Left ventricle myocardium inferior (tissue), 1 donor: ENCODE measurements at regions not wholly inside any gene's neighbourhood (a gene's known extent, or its start where the extent isn't known, plus 50 kb on each side); places are given as distances from the start of the nearest gene placed in this dataset.
A peak's percentile ranks its signal among the peaks of the same experiment; 100 is the strongest.

Experiments used
- DNase-seq: peaks from one replicate; pipeline ENCODE4 v3.0.0-alpha.2; 2020
- H3K27ac ChIP-seq: fragments of 200-600 bp; replicated peaks from 2 replicates; pipeline ENCODE4 v1.8.0; 2021
- H3K27me3 ChIP-seq: fragments of 200-600 bp; 2 replicates; pipeline ENCODE4 v1.8.0; 2021; ENCODE audit warnings: low read depth
- H3K36me3 ChIP-seq: fragments of 200-600 bp; 2 replicates; pipeline ENCODE4 v1.8.0; 2021
- H3K4me1 ChIP-seq: fragments of 200-600 bp; 2 replicates; pipeline ENCODE4 v1.8.0; 2021
- H3K4me3 ChIP-seq: fragments of 200-600 bp; 2 replicates; pipeline ENCODE4 v1.8.0; 2021; ENCODE audit warnings: mild to moderate bottlenecking, moderate library complexity
- H3K9me3 ChIP-seq: fragments of 200-600 bp; replicated peaks from 2 replicates; pipeline ENCODE4 v1.8.0; 2021
- intact Hi-C: fragments of 100-400 bp; cut with micrococcal nuclease; formaldehyde crosslinking; loops from one replicate; pipeline ENCODE4 v1.11.0; 2022
- TF ChIP-seq, protein P1 (sequence below): fragments of 200-600 bp; IDR thresholded peaks from 2 replicates; pipeline ENCODE4 v1.8.0; 2021; ENCODE audit warnings: antibody characterized with exemption, mild to moderate bottlenecking, borderline replicate concordance
- donor health status: DM: no; HTN: yes; CAD: no; lungs with severe emphysema.

- Histone ChIP-seq H3K36me3 (no peaks in the 10 kb centered on the region), H3K27ac (no peak overlapping the region), H3K4me3 (no peak overlapping the region), H3K4me1 (no peaks in the 10 kb centered on the region), H3K9me3 (no peaks in the 10 kb centered on the region), H3K27me3 (peaks cover 23% of the 10 kb centered on the region)
- intact Hi-C loops: no loop called here
- DNase-seq: no peak
- TF ChIP-seq, protein P1, sequence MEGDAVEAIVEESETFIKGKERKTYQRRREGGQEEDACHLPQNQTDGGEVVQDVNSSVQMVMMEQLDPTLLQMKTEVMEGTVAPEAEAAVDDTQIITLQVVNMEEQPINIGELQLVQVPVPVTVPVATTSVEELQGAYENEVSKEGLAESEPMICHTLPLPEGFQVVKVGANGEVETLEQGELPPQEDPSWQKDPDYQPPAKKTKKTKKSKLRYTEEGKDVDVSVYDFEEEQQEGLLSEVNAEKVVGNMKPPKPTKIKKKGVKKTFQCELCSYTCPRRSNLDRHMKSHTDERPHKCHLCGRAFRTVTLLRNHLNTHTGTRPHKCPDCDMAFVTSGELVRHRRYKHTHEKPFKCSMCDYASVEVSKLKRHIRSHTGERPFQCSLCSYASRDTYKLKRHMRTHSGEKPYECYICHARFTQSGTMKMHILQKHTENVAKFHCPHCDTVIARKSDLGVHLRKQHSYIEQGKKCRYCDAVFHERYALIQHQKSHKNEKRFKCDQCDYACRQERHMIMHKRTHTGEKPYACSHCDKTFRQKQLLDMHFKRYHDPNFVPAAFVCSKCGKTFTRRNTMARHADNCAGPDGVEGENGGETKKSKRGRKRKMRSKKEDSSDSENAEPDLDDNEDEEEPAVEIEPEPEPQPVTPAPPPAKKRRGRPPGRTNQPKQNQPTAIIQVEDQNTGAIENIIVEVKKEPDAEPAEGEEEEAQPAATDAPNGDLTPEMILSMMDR: no peak
Observed at GRCh38 chr10:8325024-8325980, 270.8 kb downstream of the GATA3 start.

GRCh38 chr10:8326396-8327139, 272.1 kb downstream of the GATA3 start:
- intact Hi-C loops: no loop called here
- no peaks in the 10 kb centered on the region for H3K9me3 ChIP-seq
- TF ChIP-seq, protein P1: no peak
- H3K36me3 ChIP-seq: no peaks in the 10 kb centered on the region
- DNase-seq: no peak
- H3K27me3 ChIP-seq: peaks cover 28% of the 10 kb centered on the region
- H3K27ac ChIP-seq: no peak overlapping the region
- no peak overlapping the region for H3K4me3 ChIP-seq
- H3K4me1 ChIP-seq: no peaks in the 10 kb centered on the region

- intact Hi-C loops: no loop called here
- H3K27ac ChIP-seq: no peak overlapping the region
- DNase-seq: no peak
- H3K36me3 ChIP-seq: no peaks in the 10 kb centered on the region
- peaks cover 1% of the 10 kb centered on the region for H3K4me1 ChIP-seq
- TF ChIP-seq, protein P1: no peak
- H3K27me3 ChIP-seq: peaks cover 29% of the 10 kb centered on the region
- no peaks in the 10 kb centered on the region for H3K9me3 ChIP-seq
- no peak overlapping the region for H3K4me3 ChIP-seq
Observed at GRCh38 chr10:8327140-8327423, 272.6 kb downstream of the GATA3 start.

DNA sequence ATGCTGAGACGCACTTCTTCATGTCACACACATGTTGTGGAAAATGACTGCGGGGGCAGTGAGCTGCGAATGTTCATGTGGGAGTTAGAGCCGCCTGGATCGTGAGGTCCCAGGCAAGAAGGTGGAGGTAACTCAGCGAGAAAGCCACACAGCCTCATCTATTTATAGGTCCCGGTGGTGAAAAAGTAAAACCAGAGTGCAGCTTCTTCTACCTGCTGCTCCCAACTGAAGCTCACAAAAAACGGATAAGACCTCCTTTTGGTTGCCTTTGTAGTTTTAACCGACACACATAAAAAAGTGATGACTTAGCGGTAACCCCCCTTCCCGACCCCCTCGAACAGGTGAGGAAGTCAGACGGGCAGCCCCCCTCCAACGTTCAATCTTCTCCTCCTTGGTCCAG, 276.9 kb downstream of the GATA3 start:
- H3K4me3 ChIP-seq: no peak overlapping the region
- intact Hi-C loops: no loop called here
- H3K27ac ChIP-seq: no peak overlapping the region
- no peaks in the 10 kb centered on the region for H3K9me3 ChIP-seq
- TF ChIP-seq, protein P1: no peak
- peaks cover 64% of the 10 kb centered on the region for H3K27me3 ChIP-seq
- DNase-seq: no peak
- peaks cover 8% of the 10 kb centered on the region for H3K4me1 ChIP-seq
- H3K36me3 ChIP-seq: no peaks in the 10 kb centered on the region

GRCh38 chr10:8331896-8332729, 277.6 kb downstream of the GATA3 start:
- H3K27me3 ChIP-seq: peaks cover 65% of the 10 kb centered on the region
- peak; percentile 18 for DNase-seq
- intact Hi-C loops: no loop called here
- peak overlapping the region; percentile 56 for H3K4me3 ChIP-seq
- TF ChIP-seq, protein P1: no peak
- no peaks in the 10 kb centered on the region for H3K36me3 ChIP-seq
- H3K9me3 ChIP-seq: no peaks in the 10 kb centered on the region
- H3K27ac ChIP-seq: no peak overlapping the region
- peaks cover 8% of the 10 kb centered on the region for H3K4me1 ChIP-seq
